Brain microvascular endothelial cell (primary cell): ENCODE measurements at regions not wholly inside any gene's neighbourhood (a gene's known extent, or its start where the extent isn't known, plus 50 kb on each side); places are given as distances from the start of the nearest gene placed in this dataset.

ENCODE experiments used
- DNase-seq: peaks from one replicate; pipeline ENCODE4 v3.0.0-alpha.2; 2020
- H3K27ac ChIP-seq: fragments of 250-450 bp; sonication (Bioruptor Pico); 2 replicates; pipeline ENCODE4 v1.5.1; 2020; ENCODE audit warnings: mild to moderate bottlenecking, moderate library complexity
- H3K27me3 ChIP-seq: fragments of 250-450 bp; sonication (Bioruptor Pico); replicated peaks from 2 replicates; pipeline ENCODE4 v1.5.1; 2020; ENCODE audit warnings: mild to moderate bottlenecking
- H3K36me3 ChIP-seq: fragments of 250-450 bp; sonication (Bioruptor Pico); replicated peaks from 2 replicates; pipeline ENCODE4 v1.5.1; 2020; ENCODE audit warnings: mild to moderate bottlenecking
- H3K4me3 ChIP-seq: 2 replicates; pipeline ENCODE4 v1.5.1; 2011; ENCODE audit warnings: low read depth, mild to moderate bottlenecking, control low read depth, low read length, moderate library complexity
- in situ Hi-C: cut with HindIII; loops from 2 replicates; pipeline ENCODE4 v1.10.0; 2017; ENCODE audit warnings: low sequenced_read_pairs, low pct_ligation_motif_present
- TF ChIP-seq, protein P1 (sequence below): IDR thresholded peaks from 2 replicates; pipeline ENCODE4 v1.5.1; 2011; ENCODE audit warnings: low read depth, mild to moderate bottlenecking, moderate library complexity, low read length, control low read depth, inconsistent platforms; ENCODE audit errors: missing control alignments

DNA sequence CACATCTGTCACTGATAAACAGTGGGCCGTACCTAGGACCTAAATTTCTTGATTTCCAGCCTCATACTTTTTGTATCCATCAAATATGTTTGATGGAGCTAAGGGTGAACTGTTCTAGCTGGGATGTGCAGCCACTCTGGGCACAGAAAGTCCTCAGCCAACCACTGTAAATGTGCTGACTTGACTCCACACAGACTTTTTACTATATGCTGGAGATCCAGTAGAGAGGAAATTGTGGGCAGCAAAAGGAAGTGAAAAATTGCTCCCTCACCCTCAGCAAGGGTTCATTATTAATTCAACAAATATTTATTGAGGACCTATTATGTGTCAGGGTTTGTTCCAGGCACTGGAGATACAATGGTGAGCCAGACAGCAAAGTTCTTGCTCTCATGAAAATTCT is 54.2 kb upstream of the AMPD3 start:
- DNase-seq: no peak
- in situ Hi-C loops: no loop called here

DNA sequence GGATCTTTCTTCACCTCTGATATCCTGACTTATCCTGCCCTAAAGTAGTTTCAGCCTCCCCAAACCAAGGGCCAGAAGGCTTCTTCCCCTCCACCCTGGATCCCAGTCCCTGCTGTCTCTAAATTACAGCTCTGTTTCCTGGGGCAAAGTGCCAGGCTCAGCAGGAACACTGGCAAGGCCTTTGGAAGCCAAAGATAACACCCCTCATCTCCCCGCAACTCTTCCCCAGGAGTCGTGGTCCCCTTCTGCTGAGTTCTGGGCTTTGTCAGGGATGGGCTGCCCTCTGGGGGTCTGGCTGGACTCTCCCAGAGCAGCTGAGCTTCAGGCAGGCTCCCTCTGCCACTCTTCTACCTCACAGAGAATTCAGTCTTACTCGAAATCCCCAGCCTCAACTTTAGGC is 53.8 kb upstream of the AMPD3 start:
- Histone ChIP-seq H3K27ac (no peak overlapping the region), H3K4me3 (no peak overlapping the region), H3K36me3 (no peaks in the 10 kb centered on the region), H3K27me3 (no peaks in the 10 kb centered on the region)
- in situ Hi-C loops: no loop called here
- TF ChIP-seq, protein P1, sequence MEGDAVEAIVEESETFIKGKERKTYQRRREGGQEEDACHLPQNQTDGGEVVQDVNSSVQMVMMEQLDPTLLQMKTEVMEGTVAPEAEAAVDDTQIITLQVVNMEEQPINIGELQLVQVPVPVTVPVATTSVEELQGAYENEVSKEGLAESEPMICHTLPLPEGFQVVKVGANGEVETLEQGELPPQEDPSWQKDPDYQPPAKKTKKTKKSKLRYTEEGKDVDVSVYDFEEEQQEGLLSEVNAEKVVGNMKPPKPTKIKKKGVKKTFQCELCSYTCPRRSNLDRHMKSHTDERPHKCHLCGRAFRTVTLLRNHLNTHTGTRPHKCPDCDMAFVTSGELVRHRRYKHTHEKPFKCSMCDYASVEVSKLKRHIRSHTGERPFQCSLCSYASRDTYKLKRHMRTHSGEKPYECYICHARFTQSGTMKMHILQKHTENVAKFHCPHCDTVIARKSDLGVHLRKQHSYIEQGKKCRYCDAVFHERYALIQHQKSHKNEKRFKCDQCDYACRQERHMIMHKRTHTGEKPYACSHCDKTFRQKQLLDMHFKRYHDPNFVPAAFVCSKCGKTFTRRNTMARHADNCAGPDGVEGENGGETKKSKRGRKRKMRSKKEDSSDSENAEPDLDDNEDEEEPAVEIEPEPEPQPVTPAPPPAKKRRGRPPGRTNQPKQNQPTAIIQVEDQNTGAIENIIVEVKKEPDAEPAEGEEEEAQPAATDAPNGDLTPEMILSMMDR: peak; percentile 9
- no peak for DNase-seq

More for the DNA sequence above, 54.2 kb upstream of the AMPD3 start:
- TF ChIP-seq, protein P1: no peak
- Histone ChIP-seq H3K36me3 (no peaks in the 10 kb centered on the region), H3K4me3 (no peak overlapping the region), H3K27ac (no peak overlapping the region), H3K27me3 (no peaks in the 10 kb centered on the region)

DNA sequence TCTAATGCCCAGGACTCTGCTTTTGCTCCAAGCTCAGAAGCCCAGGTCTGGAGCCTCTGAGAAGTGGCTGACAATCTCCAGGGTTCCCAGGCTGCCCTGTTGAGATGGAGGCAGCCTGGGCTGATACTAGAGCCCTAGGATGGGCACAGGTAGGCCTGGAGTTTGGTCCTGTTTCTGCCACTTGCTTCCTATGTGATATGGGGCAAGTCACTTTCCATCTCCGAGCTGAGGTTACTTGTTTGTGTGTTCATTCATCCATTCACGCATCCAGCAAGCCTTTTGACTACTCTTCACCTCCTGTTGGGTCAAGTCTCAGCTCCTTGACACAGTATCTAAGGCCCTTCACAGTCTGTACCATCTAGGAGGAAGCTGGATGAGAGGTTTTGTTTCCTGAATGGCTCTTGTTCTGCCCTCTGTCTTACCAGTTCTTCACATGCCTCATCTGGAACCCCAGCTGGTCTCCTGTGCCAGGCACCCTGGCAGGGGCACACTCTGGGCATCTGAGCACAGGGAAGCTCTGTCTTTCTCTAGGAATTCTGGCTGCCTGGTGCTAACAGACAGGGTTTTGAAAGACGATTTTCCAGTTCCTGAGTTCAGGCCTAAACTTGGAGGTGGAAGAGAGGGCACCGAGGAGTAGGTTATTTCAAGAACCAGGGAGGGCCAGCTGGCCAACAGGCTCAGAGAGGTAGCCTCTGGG is 53.2 kb upstream of the AMPD3 start:
- in situ Hi-C loops: no loop called here
- TF ChIP-seq, protein P1: no peak
- no peak overlapping the region for H3K4me3 ChIP-seq
- H3K27ac ChIP-seq: no peak overlapping the region
- H3K36me3 ChIP-seq: no peaks in the 10 kb centered on the region
- no peak for DNase-seq
- H3K27me3 ChIP-seq: no peaks in the 10 kb centered on the region
